ENCODE measurements at regions not wholly inside any gene's neighbourhood (a gene's known extent, or its start where the extent isn't known, plus 50 kb on each side); places are given as distances from the start of the nearest gene placed in this dataset.

DNA sequence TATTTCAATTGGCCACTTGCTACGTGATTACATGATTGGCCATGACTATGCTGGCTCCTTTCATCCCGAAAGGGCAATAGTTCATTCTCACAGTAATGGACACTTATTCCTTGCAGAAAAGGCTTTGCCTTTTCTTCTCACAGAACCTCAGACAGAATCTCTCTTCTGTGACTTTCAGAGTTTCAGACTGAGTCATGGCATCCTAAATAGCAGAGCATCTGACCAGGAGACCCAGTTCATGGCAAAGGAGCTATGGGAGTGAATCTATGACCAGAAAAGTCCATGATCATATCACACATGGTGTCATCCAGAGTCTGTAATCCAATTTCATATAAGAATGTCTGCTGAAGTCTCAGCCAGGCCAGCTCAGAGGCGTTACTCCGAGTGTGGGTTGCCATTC lies 263.3 kb upstream of the CLNK start:
- no peak for TF ChIP-seq POLR2A (IDR thresholded peaks at IDR 0.05)
- TF ChIP-seq, protein P1, sequence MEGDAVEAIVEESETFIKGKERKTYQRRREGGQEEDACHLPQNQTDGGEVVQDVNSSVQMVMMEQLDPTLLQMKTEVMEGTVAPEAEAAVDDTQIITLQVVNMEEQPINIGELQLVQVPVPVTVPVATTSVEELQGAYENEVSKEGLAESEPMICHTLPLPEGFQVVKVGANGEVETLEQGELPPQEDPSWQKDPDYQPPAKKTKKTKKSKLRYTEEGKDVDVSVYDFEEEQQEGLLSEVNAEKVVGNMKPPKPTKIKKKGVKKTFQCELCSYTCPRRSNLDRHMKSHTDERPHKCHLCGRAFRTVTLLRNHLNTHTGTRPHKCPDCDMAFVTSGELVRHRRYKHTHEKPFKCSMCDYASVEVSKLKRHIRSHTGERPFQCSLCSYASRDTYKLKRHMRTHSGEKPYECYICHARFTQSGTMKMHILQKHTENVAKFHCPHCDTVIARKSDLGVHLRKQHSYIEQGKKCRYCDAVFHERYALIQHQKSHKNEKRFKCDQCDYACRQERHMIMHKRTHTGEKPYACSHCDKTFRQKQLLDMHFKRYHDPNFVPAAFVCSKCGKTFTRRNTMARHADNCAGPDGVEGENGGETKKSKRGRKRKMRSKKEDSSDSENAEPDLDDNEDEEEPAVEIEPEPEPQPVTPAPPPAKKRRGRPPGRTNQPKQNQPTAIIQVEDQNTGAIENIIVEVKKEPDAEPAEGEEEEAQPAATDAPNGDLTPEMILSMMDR (IDR thresholded peaks at IDR 0.05), result no peak

All from body of pancreas (tissue), 4 donors.